Hematopoietic multipotent progenitor cell (in vitro differentiated cells): ENCODE measurements at regions not wholly inside any gene's neighbourhood (a gene's known extent, or its start where the extent isn't known, plus 50 kb on each side); places are given as distances from the start of the nearest gene placed in this dataset.

Experiments
- DNase-seq, 3 donors: peaks; one replicate each; pipeline ENCODE4 v3.0.0-alpha.2; 2011 to 2015; ENCODE audit warnings: low read depth in 2 of 3, low spot score in 2 of 3

GRCh38 chr5:68770551-68770950 is 323.3 kb upstream of the SLC30A5 start:
- no peak for DNase-seq

GRCh38 chr5:68771221-68771620 is 322.6 kb upstream of the SLC30A5 start:
- no peak for DNase-seq

DNA sequence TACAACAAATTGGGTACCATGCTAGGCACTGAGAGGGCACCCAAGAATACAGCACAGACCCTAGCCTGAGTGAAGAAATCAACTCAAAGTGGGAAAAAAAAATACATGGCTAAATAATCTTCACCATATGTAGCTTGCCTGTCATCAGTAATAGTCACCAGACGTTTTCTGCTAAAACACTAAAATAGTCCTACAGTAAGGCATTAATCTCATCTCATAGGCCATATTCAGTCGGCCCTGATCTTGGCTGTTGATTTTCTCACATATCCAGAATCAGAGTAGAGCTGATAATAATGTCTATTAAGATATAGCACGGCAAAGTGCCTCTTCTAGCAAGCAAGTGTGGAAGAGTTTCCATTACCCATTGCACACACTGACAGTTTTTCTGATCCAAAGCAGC is 322.1 kb upstream of the SLC30A5 start:
- DNase-seq, result no peak

DNA sequence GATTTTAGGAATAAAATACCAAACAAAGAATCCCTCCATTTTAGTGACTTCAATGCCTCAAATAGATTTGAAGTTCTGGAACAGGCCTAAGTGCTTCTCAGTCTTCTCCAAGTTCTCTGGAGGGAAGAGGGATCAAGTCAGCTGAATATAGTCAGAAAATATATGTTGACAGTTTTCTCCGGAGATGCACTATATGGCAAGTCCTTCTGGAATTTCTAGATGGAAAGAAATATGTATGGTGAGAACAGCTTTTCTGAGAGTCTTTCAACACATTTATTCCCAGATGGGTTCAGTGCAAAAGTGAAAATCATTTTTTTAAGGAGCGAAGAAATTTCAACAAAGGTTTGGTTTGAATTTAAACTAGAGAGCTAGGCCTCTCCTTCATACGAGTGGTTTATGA is 317.4 kb upstream of the SLC30A5 start:
- DNase-seq, result no peak

DNA sequence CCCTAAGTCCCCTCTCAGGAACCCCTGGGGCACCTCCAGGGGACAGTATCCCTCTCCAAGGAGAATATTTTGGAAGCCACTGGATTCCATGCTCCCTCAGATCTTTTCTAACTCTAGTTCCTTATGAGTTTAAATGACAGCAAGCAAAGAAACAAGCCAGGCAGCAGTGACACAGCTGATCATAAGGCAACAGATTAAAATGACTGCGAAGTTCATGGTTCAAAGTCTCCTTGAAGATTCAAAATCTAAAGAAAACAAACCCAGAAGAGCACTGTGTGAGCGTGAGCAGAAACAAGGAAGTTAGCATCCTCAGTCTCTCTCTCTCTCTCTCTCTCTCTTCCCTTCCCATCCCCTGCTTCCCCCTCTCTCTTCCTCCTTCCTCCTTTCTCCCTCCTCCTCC is 316.7 kb upstream of the SLC30A5 start:
- no peak for DNase-seq

GRCh38 chr5:68778484-68778883 is 315.3 kb upstream of the SLC30A5 start:
- no peak for DNase-seq

DNA sequence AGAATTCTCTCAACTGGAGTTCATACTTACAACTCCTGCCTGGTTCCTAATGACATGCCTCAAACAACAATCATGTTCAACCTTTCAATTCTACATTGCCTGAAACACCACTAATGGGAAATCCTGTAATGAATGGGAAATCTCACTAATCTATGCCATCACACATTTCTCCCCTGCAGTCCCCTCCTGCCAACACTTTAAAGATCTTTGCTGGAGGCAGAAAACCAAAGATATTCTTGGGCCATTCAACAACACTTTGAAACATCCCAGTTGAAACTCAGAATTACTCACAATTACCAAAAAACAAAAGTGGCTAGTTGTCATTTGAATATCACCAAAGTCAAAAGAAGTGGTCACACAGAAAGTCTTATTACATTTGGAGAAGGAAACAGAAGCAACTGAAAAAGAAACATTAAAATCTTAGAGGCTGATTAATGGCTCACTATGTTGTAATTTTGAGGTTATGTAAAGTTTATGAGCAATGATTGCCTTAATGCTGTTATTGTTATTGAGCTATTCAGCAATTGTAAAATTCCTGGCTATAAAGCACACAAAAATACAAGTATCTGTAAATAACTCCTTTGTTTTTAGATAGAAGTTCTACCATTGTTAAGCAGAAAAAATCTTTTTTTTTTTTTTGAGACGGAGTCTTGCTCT is 313.4 kb upstream of the SLC30A5 start:
- no peak for DNase-seq

DNA sequence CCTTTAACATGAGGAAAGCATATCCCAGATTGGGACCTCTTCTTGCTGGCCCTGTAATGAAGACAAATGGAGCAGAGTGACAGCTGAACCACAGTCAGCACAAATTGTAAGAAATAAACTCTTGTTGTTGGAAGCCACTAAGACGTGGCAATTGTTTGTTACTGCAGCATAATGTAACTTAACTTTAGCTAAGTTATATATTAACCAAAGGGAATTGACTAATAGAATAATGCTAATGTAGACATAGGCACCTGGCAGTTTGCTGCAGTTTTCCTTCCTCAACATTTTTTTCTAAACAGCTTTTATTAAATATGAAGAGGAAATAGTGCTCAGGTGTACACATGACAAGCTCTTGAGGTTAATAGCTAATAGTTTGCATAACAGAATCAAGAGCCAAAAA is 300.7 kb upstream of the SLC30A5 start:
- DNase-seq, result no peak

DNA sequence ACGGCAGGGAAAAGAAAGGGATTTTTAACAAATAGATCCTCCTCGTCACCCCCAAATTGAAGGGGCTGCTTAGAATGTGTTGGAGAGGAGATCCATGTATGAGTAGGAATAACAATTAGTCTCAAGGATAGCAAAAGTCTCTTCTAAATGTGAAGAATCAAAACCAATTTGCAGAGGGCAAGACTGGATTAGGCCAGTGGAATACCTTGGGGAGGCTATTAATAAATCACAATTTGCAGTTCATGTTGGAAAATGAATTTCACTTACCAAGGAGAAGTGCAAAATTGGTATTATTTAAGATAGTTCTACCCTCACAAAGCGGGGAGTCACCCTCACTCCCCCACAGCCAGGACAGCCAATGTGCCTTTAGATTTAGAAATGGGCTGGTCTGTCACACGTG is 299.8 kb upstream of the SLC30A5 start:
- DNase-seq, result no peak

DNA sequence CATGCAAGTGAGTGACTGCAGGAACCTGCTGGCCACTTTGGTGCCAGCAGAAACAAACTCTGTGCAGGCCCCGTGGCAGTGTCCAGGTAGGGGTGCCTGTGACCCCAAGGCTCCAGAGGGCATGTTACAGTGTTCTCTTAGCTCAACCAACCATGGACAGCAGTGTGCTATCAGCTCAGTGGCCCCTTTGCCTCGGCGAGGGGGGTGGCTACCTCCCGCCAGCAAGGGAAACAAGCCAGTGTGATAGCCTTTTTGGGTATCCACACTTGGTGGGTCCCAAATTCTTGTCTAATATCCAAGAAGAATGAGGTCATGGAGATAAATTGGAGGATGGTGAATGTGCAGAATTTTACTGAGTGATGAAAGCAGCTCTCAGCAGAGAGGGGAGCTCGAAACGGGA is 298.6 kb upstream of the SLC30A5 start:
- no peak for DNase-seq

GRCh38 chr5:68798877-68799843 is 294.7 kb upstream of the SLC30A5 start:
- no peak for DNase-seq

- no peak for DNase-seq
Observed at GRCh38 chr5:68802430-68802829, 291.4 kb upstream of the SLC30A5 start.

GRCh38 chr5:68803881-68804319 is 289.9 kb upstream of the SLC30A5 start:
- no peak for DNase-seq

DNA sequence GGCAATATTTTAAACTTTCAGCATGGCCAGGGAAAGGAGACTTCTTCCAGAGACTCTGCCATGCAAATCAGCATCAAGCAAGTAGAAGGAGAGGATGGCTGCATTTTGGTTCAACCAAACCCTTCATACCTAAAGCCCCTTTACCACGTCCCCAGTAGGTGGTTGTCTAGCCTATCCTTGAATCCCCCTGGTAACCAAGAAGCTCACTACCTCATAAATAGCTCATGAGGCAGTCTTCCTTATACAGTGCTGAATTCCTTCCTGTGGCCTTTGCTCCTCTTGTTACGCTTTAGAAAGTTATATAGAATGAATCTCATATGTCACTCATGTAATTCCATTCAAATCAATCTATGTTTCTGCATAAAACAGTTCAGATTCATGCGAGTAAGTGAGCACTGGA is 289.5 kb upstream of the SLC30A5 start:
- no peak for DNase-seq

- DNase-seq, result no peak
Observed at GRCh38 chr5:68805444-68805843, 288.4 kb upstream of the SLC30A5 start.

GRCh38 chr5:68817632-68818031 is 276.2 kb upstream of the SLC30A5 start:
- no peak for DNase-seq

DNA sequence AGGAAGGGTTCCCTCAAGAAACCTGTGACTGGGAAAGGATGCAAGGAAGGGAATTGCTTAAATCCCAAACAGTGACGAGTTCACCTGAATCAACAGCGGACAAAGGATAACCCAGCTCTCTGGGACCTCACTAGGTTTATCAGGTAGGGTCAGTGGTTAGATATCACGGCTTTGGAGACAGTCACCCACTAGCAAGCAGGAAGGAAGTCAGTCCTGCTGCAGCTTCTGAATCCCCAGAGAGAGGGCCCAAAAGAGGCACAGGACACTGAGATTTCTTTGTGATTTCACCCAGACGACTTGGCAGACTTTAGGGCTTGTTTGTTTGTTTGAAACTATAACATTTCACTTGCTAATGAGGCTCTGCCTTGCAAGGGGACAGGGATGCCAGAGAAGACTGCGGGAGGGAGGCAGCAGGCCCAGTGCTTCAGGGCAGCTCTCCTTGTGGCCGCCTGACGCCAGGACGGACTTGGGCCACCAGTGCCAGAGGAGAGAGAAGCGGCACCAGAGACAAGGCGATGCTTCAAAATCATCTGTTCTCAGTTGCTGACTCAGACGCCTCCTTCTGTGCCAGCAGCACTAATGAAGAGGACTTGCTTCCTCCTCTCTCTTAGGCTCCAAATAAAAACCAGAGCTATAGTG is 275.6 kb upstream of the SLC30A5 start:
- DNase-seq, result no peak

- DNase-seq, result no peak
Observed at GRCh38 chr5:68818870-68819269, 274.9 kb upstream of the SLC30A5 start.

DNA sequence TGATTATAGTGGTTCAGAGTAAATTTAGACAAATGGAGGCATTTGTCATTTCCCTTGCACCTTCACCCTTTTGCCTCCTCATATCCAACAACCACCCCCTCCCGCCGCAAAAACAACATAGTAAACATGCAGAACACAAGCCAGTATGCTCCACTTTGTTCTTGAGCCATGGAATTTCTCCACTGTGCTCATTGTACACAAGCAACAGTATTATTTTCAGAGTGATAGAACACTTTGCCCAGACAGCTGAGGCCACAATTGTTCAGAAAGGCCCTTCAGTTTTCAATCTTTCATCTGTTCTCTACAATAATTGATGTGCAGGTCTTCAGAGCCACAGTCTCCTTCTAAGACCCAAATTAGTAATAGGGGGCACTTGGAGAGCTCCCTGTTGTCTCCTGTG is 272.8 kb upstream of the SLC30A5 start:
- no peak for DNase-seq

- no peak for DNase-seq
Observed at GRCh38 chr5:68822796-68823195, 271.0 kb upstream of the SLC30A5 start.

GRCh38 chr5:68823301-68823700 is 270.5 kb upstream of the SLC30A5 start:
- DNase-seq, result no peak
